ENCODE measurements at regions not wholly inside any gene's neighbourhood (a gene's known extent, or its start where the extent isn't known, plus 50 kb on each side); places are given as distances from the start of the nearest gene placed in this dataset.

DNA sequence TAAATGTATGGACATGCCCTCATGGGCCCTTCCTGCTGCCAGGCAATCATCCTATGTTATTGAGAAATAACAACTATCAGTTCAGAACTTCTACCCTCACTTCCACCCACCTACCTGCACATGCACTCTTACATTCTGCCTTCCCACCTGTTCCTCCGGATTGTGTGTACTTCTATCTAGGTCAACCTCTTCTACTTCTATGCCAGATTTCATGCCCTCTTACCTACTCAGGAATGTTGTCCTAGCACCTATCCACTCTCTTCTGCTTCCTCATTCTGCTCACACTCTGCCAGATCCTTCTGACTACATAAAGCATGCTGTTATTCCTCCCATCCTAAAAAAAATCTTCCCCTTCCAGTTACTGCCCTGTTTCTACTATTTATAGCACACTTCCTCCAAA is 333.5 kb downstream of the IRS1 start:
- TF ChIP-seq, protein P1, sequence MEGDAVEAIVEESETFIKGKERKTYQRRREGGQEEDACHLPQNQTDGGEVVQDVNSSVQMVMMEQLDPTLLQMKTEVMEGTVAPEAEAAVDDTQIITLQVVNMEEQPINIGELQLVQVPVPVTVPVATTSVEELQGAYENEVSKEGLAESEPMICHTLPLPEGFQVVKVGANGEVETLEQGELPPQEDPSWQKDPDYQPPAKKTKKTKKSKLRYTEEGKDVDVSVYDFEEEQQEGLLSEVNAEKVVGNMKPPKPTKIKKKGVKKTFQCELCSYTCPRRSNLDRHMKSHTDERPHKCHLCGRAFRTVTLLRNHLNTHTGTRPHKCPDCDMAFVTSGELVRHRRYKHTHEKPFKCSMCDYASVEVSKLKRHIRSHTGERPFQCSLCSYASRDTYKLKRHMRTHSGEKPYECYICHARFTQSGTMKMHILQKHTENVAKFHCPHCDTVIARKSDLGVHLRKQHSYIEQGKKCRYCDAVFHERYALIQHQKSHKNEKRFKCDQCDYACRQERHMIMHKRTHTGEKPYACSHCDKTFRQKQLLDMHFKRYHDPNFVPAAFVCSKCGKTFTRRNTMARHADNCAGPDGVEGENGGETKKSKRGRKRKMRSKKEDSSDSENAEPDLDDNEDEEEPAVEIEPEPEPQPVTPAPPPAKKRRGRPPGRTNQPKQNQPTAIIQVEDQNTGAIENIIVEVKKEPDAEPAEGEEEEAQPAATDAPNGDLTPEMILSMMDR (IDR thresholded peaks at IDR 0.05): no peak
- TF ChIP-seq EP300 (IDR thresholded peaks at IDR 0.05): no peak
- no peak for TF ChIP-seq POLR2A (IDR thresholded peaks at IDR 0.05)
